ENCODE measurements at regions not wholly inside any gene's neighbourhood (a gene's known extent, or its start where the extent isn't known, plus 50 kb on each side); places are given as distances from the start of the nearest gene placed in this dataset.
"Not testable (repeated sequence)": the region's sequence is repeated elsewhere in the genome, so short reads cannot be mapped to it uniquely, and the experiment has no call there.

DNA sequence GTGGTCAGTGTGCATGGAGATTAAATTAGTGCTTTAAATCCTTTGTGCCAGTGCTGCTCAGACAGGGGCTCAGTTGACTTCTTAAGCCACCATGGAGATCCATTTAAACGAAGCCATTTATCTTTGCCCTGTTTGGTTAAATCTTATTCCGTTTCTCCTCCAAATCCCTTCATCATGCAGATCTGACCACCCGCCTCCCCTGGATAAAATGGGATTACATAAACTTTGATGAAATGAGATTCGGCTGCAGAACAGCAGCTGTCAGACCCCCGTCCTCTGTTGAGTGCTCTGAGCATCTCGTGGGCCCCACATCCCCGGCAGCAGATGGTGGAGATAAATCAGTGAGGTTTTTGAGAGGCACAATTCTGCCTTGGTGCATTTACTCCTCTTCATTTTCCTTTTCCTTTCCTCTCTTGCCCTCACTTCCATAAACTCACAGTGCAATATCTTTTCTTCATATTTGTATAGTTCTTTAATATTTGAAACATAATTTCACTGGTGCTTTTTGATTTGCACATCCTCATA is 84.4 kb upstream of the TWIST2 start:
- no peak for DNase-seq

- DNase-seq: no peak
These were observed 82.3 kb upstream of the TWIST2 start for GRCh38 chr2:238765590-238765989.

DNA sequence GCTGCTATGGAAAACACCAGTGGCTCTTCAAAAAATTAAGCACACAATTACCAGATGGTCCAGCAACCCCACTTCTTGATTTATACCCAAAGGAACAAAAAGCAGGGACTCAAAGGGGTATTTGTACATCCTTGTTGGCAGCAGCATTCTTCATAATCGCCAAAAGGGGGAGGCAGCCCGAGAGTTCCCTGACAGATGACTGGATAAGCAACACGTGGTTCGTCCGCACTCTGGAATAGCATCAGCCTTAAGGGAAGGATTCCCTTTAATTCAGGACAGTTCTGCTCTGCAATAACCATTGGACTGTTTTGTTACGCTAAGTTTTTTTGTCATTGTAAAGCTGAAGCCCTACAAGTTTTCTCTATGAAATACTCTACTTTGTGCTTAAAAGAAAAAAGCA is 76.7 kb upstream of the TWIST2 start:
- DNase-seq: peak; percentile 39

GRCh38 chr2:238771639-238772038 is 76.2 kb upstream of the TWIST2 start:
- no peak for DNase-seq

- no peak for DNase-seq
These were observed 75.1 kb upstream of the TWIST2 start for GRCh38 chr2:238772635-238773297.

GRCh38 chr2:238773472-238773871 is 74.4 kb upstream of the TWIST2 start:
- DNase-seq: no peak

DNA sequence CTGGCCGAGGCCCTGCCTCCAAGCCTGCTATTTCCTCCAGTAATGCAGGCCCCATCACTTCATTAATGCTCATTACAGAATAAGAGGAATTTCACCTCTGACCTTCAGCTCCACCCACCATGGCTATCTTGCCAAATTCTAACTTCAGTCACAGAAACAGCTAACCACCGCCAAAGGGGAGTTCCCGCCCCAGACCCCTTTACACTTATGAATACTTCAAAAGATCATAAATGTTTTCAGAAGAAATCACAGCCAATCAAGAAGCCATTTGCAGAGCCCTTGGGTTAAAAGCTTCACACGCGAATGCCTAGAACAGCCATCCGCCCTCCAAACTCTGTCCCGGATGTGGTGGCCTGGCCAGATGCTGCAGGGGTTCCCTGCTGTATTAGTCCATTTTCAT is 73.8 kb upstream of the TWIST2 start:
- no peak for DNase-seq

DNA sequence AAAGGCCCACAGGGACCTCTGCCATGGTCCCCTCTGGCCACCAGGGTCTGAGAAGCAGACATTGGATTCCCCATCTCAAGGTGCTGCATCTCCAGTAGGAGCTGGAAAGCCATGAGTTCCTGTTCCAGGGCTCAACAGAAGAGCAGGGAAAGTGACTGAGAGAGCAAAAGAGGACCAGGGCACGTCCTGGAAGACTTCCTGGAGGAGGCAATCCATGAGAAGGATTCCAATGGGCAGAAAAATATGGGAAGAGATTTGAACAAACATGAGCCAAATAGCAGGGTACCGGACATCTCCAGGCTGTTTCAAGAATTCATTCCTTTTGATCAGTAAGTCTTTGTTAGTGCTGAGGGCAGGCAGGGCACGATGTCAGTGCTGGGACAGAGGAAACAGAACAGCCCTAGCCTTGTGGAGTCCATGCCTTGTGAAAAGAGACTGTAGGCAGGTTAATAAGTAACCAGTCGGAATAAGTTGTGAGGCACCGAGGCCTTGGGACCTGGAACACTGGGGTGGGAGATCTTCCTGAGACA is 72.8 kb upstream of the TWIST2 start:
- no peak for DNase-seq

DNA sequence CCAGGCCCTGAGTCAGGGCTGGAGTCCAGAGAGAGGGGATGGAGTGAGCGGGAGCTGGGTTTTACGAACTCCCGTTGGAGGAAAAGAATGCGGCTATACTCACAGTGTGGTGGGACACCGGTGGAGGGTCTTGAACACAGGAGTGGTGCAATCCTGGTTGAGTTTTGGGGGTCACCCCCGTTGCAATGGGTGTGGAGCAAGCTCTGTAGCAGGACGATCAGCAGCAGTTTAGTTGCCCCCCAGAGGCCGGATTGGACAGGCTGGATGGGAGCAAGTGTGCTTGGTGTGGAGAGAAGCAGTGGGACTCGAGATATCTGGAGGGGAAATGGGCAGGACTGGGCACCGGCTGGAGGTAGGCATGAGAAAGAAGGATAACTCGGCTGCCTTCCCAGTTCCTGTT is 72.3 kb upstream of the TWIST2 start:
- no peak for DNase-seq

DNA sequence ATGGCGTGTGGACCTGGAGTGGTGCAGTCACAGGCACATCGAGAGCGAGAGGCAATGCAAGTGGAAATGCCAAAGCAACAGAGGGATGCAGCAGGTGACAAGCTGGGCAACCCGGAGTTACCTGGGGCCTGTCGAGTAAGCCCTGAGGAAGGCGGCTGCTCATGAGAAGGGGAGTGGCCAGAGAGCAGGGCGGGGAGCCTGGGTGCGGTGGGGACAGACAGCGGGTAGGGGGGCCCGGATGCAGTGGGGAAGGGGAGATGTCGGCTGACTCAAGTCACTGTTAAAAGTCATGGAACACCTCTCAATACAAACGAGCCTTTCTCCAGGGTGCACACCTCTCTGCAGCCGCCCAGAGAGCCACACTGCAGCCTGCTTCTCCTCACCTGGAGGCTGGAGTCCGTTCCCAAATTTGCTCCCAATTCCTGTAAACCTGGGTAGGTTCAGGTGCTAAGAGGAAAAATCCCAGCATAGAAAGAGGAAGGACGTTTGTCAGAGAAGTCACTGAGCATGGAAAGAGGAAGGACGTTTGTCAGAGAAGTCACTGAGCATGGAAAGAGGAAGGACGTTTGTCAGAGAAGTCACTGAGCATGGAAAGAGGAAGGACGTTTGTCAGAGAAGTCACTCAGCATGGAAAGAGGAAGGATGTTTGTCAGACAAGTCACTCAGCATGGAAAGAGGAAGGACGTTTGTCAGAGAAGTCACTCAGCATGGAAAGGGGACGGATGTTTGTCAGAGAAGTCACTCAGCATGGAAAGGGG is 71.7 kb upstream of the TWIST2 start:
- no peak for DNase-seq

DNA sequence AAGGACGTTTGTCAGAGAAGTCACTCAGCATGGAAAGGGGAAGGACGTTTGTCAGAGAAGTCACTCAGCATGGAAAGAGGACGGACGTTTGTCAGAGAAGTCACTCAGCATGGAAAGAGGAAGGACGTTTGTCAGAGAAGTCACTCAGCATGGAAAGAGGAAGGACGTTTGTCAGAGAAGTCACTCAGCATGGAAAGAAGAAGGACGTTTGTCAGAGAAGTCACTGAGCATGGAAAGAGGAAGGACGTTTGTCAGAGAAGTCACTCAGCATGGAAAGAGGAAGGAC is 71.2 kb upstream of the TWIST2 start:
- not testable (repeated sequence) for DNase-seq

DNA sequence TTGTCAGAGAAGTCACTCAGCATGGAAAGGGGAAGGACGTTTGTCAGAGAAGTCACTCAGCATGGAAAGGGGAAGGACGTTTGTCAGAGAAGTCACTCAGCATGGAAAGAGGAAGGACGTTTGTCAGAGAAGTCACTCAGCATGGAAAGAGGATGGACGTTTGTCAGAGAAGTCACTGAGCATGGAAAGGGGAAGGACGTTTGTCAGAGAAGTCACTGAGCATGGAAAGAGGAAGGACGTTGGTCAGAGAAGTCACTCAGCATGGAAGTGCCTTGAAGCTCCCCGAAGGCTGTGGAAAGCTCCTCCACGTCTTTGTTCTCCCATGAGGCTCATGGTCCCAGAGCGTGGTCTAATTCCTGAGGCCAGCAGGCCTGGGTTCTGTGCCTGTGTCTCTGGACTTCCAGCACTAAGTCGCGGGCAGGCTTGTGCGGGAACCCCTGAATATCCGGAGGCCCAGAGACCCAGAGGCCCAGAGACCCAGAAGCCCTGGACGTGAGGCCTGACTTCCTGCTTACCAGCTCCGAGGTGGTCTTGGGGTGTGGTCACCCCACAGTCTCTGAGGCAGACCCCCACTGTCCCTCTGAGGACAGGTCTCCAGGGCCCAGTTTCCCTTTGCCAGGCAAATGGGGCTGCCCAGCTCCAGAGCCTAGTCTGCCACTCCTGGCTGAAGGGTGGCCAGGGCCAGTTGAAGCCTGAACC is 70.4 kb upstream of the TWIST2 start:
- no peak for DNase-seq

GRCh38 chr2:238784671-238785527 is 63.0 kb upstream of the TWIST2 start:
- peak; percentile 79 for DNase-seq

DNA sequence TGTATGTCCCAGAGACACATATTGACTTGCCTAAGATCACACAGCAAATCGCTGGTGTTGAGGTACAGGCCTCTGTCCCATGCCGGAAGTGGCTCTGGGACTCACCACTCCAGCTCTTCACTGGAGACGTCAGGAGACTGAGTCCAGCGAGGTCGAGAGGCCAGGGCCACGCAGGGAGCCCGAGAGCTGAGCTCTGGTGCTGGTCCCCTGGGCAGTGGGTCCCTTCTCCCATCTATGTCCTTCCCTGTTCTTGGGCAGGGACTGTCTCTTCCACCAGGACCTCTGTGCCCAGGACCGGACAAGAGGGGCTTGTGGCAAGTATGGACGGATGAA is 62.4 kb upstream of the TWIST2 start:
- peak; percentile 7 for DNase-seq

DNA sequence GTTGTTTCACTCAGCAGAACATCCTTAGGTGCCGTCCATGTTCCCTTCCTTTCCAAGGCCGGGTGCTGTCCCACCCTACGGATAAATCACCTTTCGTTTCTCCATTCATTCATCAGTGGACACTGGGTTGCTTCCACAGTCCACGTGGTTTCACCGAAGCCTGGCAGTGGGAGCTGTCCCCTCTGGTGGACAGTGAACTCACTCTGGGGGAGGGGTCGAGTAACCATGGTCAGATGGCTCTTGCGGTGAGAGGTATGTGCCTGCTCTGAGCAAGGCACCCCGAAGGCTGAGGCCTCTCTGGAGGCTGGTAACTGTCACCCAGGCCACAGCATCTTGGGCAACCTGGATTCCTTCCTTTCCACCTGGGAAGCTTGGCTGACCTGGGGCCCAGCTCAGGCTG is 61.5 kb upstream of the TWIST2 start:
- peak; percentile 47 for DNase-seq

DNA sequence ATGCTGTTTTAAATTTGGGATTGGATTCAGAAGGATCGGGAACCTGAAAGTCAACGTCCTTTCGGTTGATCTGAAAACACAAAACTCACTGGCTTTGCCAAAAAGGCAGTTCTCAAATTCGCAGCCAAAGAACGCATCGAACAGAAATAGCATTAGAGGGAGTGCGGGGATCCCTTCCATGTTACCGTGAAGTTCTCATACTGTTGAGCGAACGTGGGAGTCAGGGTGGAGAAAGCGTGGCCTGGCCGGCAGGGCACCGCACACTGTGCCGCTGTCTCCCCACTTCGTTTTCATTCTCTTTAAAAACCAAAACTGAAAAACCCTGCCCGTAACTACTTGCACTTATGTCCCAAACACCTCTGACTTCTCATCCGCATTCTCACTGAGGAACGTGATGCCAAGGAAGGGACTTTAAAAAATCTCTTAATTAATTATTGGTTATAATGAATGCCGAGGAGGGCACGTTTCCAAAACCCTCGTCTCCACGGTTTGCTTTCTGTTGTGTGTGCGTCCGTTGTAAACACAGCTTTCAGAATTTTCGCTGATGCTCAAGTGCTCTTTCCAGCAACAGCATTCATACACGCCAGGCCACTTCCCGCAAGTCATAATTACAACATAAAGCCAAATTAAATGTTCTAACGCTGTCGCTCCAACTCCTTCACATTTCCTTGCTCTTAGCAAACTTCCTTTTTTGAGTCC is 60.9 kb upstream of the TWIST2 start:
- peak; percentile 62 for DNase-seq

DNA sequence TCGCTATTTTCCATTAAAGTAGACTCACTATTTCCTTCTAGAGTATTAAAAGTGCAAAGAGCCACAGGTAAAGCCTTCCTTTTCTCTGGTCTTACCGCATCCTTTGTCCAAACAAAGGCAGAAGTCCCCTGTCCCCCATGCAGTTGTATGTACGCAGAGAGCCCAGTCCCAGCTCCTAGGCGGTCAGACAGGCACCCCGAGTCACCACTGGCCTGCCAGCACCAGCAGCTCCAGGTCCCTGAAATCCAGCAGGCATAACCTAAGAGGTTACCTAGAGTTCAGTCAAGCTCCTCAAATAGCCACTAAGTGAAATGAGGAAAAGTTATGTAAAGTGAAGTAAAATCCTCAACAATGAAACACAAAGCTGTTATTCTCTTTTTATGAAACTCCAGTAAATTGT is 60.4 kb upstream of the TWIST2 start:
- peak; percentile 54 for DNase-seq

- peak; percentile 38 for DNase-seq
These were observed 58.5 kb upstream of the TWIST2 start for GRCh38 chr2:238789317-238789806.

DNA sequence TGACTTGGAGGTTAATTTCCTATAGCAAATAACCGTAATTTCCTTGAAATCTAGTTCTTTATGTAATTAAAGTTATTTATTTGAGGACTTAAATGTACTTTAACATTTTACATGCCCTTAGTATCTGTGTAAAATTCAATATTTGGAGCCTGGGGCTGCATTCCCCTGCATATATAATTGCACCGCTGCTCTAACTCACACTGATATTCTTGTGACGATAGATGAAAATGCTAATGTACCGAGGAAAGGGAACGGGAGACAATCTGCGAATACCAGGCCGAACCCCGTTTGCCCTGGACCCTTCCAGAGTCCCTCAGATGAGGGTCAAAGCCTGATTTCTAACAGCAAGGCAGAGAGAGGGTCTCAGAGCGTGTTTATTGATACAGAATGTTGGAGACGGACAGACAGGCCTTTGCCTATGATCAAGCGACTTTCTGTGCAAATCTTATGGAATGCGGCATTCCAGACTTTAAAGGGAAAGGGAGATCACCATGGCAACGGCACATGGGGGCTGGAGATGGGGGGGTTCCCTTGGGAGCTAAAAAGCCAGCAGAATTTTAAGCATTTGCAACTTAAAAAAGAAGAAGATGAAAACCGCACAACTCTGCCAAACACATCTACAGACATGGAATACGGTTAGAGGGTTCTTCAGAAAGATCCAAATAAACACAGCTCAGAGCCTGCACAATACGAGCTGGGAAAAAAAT is 57.6 kb upstream of the TWIST2 start:
- DNase-seq: peak; percentile 93

DNA sequence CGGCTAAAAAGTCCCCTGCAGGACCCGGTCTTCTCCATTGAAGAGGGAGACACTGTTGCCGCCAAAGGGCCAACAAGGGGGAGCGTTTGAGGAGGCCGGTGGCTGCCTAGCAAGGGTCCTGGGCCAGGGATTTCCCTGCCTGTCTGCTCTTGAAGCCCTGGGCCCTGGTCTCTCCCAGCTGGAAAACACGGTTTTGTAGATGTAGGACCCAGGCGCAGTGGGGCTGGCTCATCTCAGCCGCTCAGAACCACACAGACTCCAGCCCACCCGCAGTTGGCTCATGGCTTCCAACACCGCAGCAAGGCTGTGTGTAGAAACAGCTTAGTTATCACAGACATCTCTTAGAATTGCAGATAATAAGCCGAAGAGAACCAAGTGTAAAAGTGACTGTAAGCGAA is 57.1 kb upstream of the TWIST2 start:
- DNase-seq: peak; percentile 72

GRCh38 chr2:238791354-238791753 is 56.5 kb upstream of the TWIST2 start:
- peak; percentile 21 for DNase-seq
